Loucy (cell line): ENCODE measurements at regions not wholly inside any gene's neighbourhood (a gene's known extent, or its start where the extent isn't known, plus 50 kb on each side); places are given as distances from the start of the nearest gene placed in this dataset.

ENCODE experiments used
- CTCF ChIP-seq: fragments of 200-600 bp; sonication (generic); conservative IDR thresholded peaks from 2 replicates; pipeline ENCODE4 v1.5.1; 2014; ENCODE audit warnings: mild to moderate bottlenecking, antibody characterized with exemption, low read length
- EZH2phosphoT487 ChIP-seq: fragments of 200-600 bp; IDR thresholded peaks from 2 replicates; pipeline ENCODE4 v1.6.1; 2018; ENCODE audit warnings: antibody characterized with exemption, mild to moderate bottlenecking, moderate library complexity, borderline replicate concordance

GRCh38 chr5:118529361-118530144 lies 458.8 kb downstream of the DTWD2 start:
- TF ChIP-seq CTCF (no peak), EZH2phosphoT487 (no peak)
